IMR-90 (cell line): ENCODE measurements at regions not wholly inside any gene's neighbourhood (a gene's known extent, or its start where the extent isn't known, plus 50 kb on each side); places are given as distances from the start of the nearest gene placed in this dataset.
A peak's percentile ranks its signal among the peaks of the same experiment; 100 is the strongest.

ENCODE experiments used
- ATAC-seq: fragments of 200-7000 bp; cut with Tn5 transposase; 2 replicates; pipeline ENCODE4 v1.9.1; 2020; ENCODE audit warnings: low read depth, mild to moderate bottlenecking, moderate library complexity
- BruUV-seq: library from RNA; stranded (reverse); fragments of 400-500 nt; replicated peaks from 2 replicates; lab custom pipeline; 2021; lab: Mats Ljungman, UMichigan
- CTCF ChIA-PET: fragments of 300-600 bp; formaldehyde crosslinking; extraction: SDS; loops from one replicate; lab custom pipeline; 2021; ENCODE audit warnings: antibody characterized with exemption; lab: Yijun Ruan, JAX
- POLR2A ChIA-PET: fragments of 300-600 bp; sonication (Branson Sonifier 250); formaldehyde crosslinking; loops from one replicate; lab custom pipeline; 2022; ENCODE audit warnings: antibody characterized with exemption; ENCODE audit not compliant: unreplicated experiment; lab: Charles Lee
- DNase-seq: peaks from one replicate; pipeline ENCODE4 v3.0.0; 2013
- H2AFZ ChIP-seq: replicated peaks from 2 replicates; pipeline ENCODE3; 2013; ENCODE audit warnings: low read length, mild to moderate bottlenecking; ENCODE audit not compliant: poor library complexity
- H2AK5ac ChIP-seq: 2 replicates; pipeline ENCODE4 v1.6.1; 2013; ENCODE audit warnings: low read depth, low read length, inconsistent platforms
- H2AK9ac ChIP-seq: replicated peaks from 2 replicates; pipeline ENCODE3; 2013; ENCODE audit warnings: mild to moderate bottlenecking, low read depth, low read length, moderate library complexity; ENCODE audit not compliant: poor library complexity
- H2BK120ac ChIP-seq: 2 replicates; pipeline ENCODE4 v1.6.1; 2013; ENCODE audit warnings: low read depth, low read length, inconsistent platforms
- H2BK15ac ChIP-seq: 3 replicates; pipeline ENCODE4 v1.6.1; 2013; ENCODE audit warnings: low read depth, low read length, inconsistent platforms
- H2BK20ac ChIP-seq: 2 replicates; pipeline ENCODE4 v1.6.1; 2013; ENCODE audit warnings: low read depth, mild to moderate bottlenecking, inconsistent platforms, low read length, moderate library complexity
- H2BK5ac ChIP-seq: 2 replicates; pipeline ENCODE4 v1.6.1; 2013; ENCODE audit warnings: mild to moderate bottlenecking, low read depth, low read length, inconsistent platforms; ENCODE audit not compliant: poor library complexity, severe bottlenecking
- H3K14ac ChIP-seq: replicated peaks from 2 replicates; pipeline ENCODE4 v1.6.1; 2013; ENCODE audit warnings: low read depth, low read length, inconsistent platforms
- H3K18ac ChIP-seq: 2 replicates; pipeline ENCODE4 v1.6.1; 2013; ENCODE audit warnings: low read depth, low read length, control low read depth
- H3K23ac ChIP-seq: 2 replicates; pipeline ENCODE4 v1.6.1; 2013; ENCODE audit warnings: low read depth, low read length, inconsistent platforms
- H3K27ac ChIP-seq: 2 replicates; pipeline ENCODE4 v1.5.1; 2013; ENCODE audit warnings: mild to moderate bottlenecking, control low read depth, low read length; ENCODE audit not compliant: insufficient read depth
- H3K27me3 ChIP-seq: 2 replicates; pipeline ENCODE4 v1.6.1; 2013; ENCODE audit warnings: low read length; ENCODE audit not compliant: control insufficient read depth, insufficient read depth
- H3K36me3 ChIP-seq: 2 replicates; pipeline ENCODE4 v1.6.1; 2013; ENCODE audit warnings: low read length, mixed read lengths; ENCODE audit not compliant: control insufficient read depth, insufficient read depth
- H3K4ac ChIP-seq: 2 replicates; pipeline ENCODE4 v1.6.1; 2013; ENCODE audit warnings: low read depth, low read length, inconsistent platforms
- H3K4me1 ChIP-seq: 2 replicates; pipeline ENCODE4 v1.6.1; 2013; ENCODE audit warnings: low read length, mixed read lengths; ENCODE audit not compliant: control insufficient read depth, insufficient read depth
- H3K4me2 ChIP-seq: 2 replicates; pipeline ENCODE4 v1.6.1; 2013; ENCODE audit warnings: low read depth, mild to moderate bottlenecking, control low read depth, low read length, moderate library complexity
- H3K4me3 ChIP-seq: 2 replicates; pipeline ENCODE4 v1.5.1; 2013; ENCODE audit warnings: low read depth, mild to moderate bottlenecking, control low read depth, low read length, moderate library complexity; ENCODE audit not compliant: insufficient read depth
- H3K56ac ChIP-seq: 2 replicates; pipeline ENCODE4 v1.6.1; 2013; ENCODE audit warnings: low read length, inconsistent platforms; ENCODE audit not compliant: insufficient read depth; ENCODE audit errors: extremely low read depth
- H3K79me1 ChIP-seq, 2 experiments: 2 replicates each; pipeline ENCODE4 v1.6.1; 2013; ENCODE audit warnings: low read length in 2 of 2, inconsistent platforms in 1 of 2, low read depth in 1 of 2
- H3K9ac ChIP-seq: 2 replicates; pipeline ENCODE4 v1.6.1; 2013; ENCODE audit warnings: low read depth, low read length, control low read depth
- H3K9me1 ChIP-seq: 2 replicates; pipeline ENCODE4 v1.6.1; 2013; ENCODE audit warnings: low read length, inconsistent platforms; ENCODE audit not compliant: insufficient read depth
- H3K9me3 ChIP-seq: 2 replicates; pipeline ENCODE4 v1.6.1; 2013; ENCODE audit warnings: low read length; ENCODE audit not compliant: control insufficient read depth, insufficient read depth
- H4K20me1 ChIP-seq: 2 replicates; pipeline ENCODE4 v1.6.1; 2013; ENCODE audit warnings: low read length, inconsistent platforms; ENCODE audit not compliant: insufficient read depth
- H4K5ac ChIP-seq: 2 replicates; pipeline ENCODE4 v1.6.1; 2013; ENCODE audit warnings: mild to moderate bottlenecking, low read depth, low read length, control low read depth
- H4K8ac ChIP-seq, 2 experiments: 2 replicates each; pipeline ENCODE4 v1.6.1; 2013; ENCODE audit warnings: low read depth in 2 of 2, low read length in 2 of 2, control low read depth in 1 of 2, inconsistent platforms in 1 of 2
- H4K91ac ChIP-seq: 2 replicates; pipeline ENCODE4 v1.6.1; 2013; ENCODE audit warnings: low read depth, low read length, inconsistent platforms; ENCODE audit not compliant: insufficient read depth
- CHD1 ChIP-seq: IDR thresholded peaks from 2 replicates; pipeline ENCODE4 v1.6.1; 2012; ENCODE audit warnings: low read depth, low read length, improper control_type of control experiment
- RFX5 ChIP-seq: IDR thresholded peaks from 2 replicates; pipeline ENCODE4 v1.8.0; 2012; ENCODE audit warnings: low read depth, mild to moderate bottlenecking, low read length, moderate library complexity
- WGBS, 2 experiments: methylation state at CpG; one replicate each; pipeline versions ENCODE4 v1.1.5 to v1.1.7; 2013; ENCODE audit warnings: missing lambda C conversion rate in 2 of 2; ENCODE audit not compliant: insufficient read length in 1 of 2; ENCODE audit errors: extremely low coverage in 2 of 2; 5-methylcytosine and 5-hydroxymethylcytosine counted together
- dilution Hi-C: fragments of 300-500 bp; cut with HindIII; formaldehyde crosslinking; loops from one replicate; pipeline ENCODE4 v1.14.3; 2018; ENCODE audit warnings: low sequenced_read_pairs; ENCODE audit not compliant: unreplicated experiment
- in situ Hi-C: fragments of 300-500 bp; cut with MboI; formaldehyde crosslinking; loops from 3 replicates; pipeline ENCODE4 v1.14.3; 2019; ENCODE audit warnings: low sequenced_read_pairs, inconsistent platforms, mixed read lengths
- intact Hi-C: fragments of 100-400 bp; cut with micrococcal nuclease; formaldehyde crosslinking; loops from 2 replicates; pipeline ENCODE4 v1.10.0; 2022
- TF ChIP-seq, protein P1 (sequence below): conservative IDR thresholded peaks from 2 replicates; pipeline ENCODE4 v1.5.1; 2012; ENCODE audit warnings: mild to moderate bottlenecking, low read depth, low read length, improper control_type of control experiment

DNA sequence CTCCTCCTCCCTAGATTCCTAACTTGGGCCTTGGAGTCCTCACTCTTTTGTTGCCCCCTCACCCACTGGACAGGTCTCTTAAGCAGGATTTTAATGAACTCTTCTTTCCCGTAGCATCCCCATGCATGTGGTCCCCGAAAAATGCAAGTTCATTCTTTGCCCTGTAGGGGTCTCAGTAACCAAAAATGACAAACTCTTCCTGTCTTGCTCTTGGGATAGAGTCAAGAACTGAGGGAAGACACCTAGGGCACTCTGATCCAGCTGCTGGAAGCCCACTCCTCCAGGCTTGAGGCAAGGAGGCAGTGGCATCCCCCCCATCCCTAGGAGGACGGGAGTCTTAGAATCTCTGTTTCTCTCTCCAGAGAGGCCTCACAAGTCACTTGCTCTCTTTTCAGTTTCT lies 987.0 kb downstream of the DIAPH3 start:
- CTCF ChIA-PET, result no interaction called here
- 86% methylated on average over 1 of the region's 3 CpGs; no CpG with 5 or more reads in 1 of the 2 experiments for WGBS, 2 experiments
- Histone ChIP-seq H3K56ac (no peak overlapping the region), H4K5ac (no peak overlapping the region), H3K9me3 (no peaks in the 10 kb centered on the region), H2AK5ac (no peak overlapping the region), H3K4me1 (no peaks in the 10 kb centered on the region), H2AFZ (no peak overlapping the region), H3K4me2 (no peak overlapping the region), H4K8ac (no peak overlapping the region), H3K27me3 (no peaks in the 10 kb centered on the region), H3K18ac (no peak overlapping the region), H4K91ac (no peak overlapping the region), H3K27ac (no peak overlapping the region), H3K79me1 (no peaks in the 10 kb centered on the region), H3K9ac (no peak overlapping the region), H4K20me1 (no peaks in the 10 kb centered on the region), H3K23ac (no peak overlapping the region), H3K4ac (no peak overlapping the region), H2BK15ac (no peak overlapping the region), H2AK9ac (no peak overlapping the region), H3K4me3 (no peak overlapping the region), H2BK5ac (no peak overlapping the region), H3K9me1 (no peaks in the 10 kb centered on the region), H2BK120ac (no peak overlapping the region), H3K36me3 (no peaks in the 10 kb centered on the region), H2BK20ac (no peak overlapping the region), H3K14ac (no peak overlapping the region)
- dilution Hi-C loops (no loop called here), intact Hi-C loops (loop anchor here (10.0 kb wide), 1 partner anchor 112 kb away; no protein-coding TSS in a partner anchor), in situ Hi-C loops (no loop called here)
- no peak for DNase-seq
- POLR2A ChIA-PET, result no interaction called here
- BruUV-seq, result no TSS peak
- TF ChIP-seq RFX5, result no peak
- no peak for TF ChIP-seq CHD1
- TF ChIP-seq, protein P1, sequence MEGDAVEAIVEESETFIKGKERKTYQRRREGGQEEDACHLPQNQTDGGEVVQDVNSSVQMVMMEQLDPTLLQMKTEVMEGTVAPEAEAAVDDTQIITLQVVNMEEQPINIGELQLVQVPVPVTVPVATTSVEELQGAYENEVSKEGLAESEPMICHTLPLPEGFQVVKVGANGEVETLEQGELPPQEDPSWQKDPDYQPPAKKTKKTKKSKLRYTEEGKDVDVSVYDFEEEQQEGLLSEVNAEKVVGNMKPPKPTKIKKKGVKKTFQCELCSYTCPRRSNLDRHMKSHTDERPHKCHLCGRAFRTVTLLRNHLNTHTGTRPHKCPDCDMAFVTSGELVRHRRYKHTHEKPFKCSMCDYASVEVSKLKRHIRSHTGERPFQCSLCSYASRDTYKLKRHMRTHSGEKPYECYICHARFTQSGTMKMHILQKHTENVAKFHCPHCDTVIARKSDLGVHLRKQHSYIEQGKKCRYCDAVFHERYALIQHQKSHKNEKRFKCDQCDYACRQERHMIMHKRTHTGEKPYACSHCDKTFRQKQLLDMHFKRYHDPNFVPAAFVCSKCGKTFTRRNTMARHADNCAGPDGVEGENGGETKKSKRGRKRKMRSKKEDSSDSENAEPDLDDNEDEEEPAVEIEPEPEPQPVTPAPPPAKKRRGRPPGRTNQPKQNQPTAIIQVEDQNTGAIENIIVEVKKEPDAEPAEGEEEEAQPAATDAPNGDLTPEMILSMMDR, result 0 out of 2 replicates have a peak, but pooled peaks have one; percentile 7
- ATAC-seq, result no peak
